Breast epithelium (tissue), 4 donors: ENCODE measurements at regions not wholly inside any gene's neighbourhood (a gene's known extent, or its start where the extent isn't known, plus 50 kb on each side); places are given as distances from the start of the nearest gene placed in this dataset.

ENCODE experiments used
- DNase-seq, 2 donors: peaks; one replicate each; pipeline ENCODE4 v3.0.0-alpha.2; 2019; ENCODE audit warnings: low spot score in 2 of 2
- H3K27ac ChIP-seq, 2 donors: fragments of 200-600 bp; sonication (generic) in 1 of 2; one replicate each; pipeline ENCODE4 v1.5.1; 2016 to 2019; ENCODE audit warnings: mild to moderate bottlenecking in 1 of 2
- H3K27me3 ChIP-seq, 2 donors: fragments of 200-600 bp; sonication (generic) in 1 of 2; one replicate each; pipeline versions ENCODE4 v1.5.1 to v1.6.0; 2017 to 2019; ENCODE audit warnings: control low read depth in 1 of 2, mild to moderate bottlenecking in 1 of 2
- H3K36me3 ChIP-seq: fragments of 200-600 bp; one replicate; pipeline ENCODE4 v1.5.1; 2019
- H3K4me1 ChIP-seq, 2 donors: fragments of 200-600 bp; sonication (generic); one replicate each; pipeline ENCODE4 v1.5.1; 2016 to 2019; ENCODE audit warnings: control low read depth in 1 of 2
- H3K4me3 ChIP-seq, 3 donors: fragments of 200-600 bp; sonication (generic); 1 replicate in 2 of 3; 2 replicates in 1 of 3; pipeline ENCODE4 v1.5.1; 2016 to 2019; ENCODE audit warnings: mild to moderate bottlenecking in 3 of 3, moderate library complexity in 2 of 3
- H3K9me3 ChIP-seq, 2 donors: fragments of 200-600 bp; sonication (generic) in 1 of 2; one replicate each; pipeline ENCODE4 v1.5.1; 2016 to 2019; ENCODE audit warnings: control low read depth in 1 of 2
- CTCF ChIP-seq, 3 donors: fragments of 450-650 bp; IDR thresholded peaks; one replicate each; pipeline ENCODE4 v1.5.1; 2016 to 2017; ENCODE audit warnings: antibody characterized with exemption in 3 of 3, mild to moderate bottlenecking in 3 of 3, moderate library complexity in 3 of 3
- POLR2A ChIP-seq: fragments of 450-650 bp; IDR thresholded peaks from one replicate; pipeline ENCODE4 v1.6.1; 2016; ENCODE audit warnings: antibody characterized with exemption, mild to moderate bottlenecking, moderate library complexity
- POLR2AphosphoS5 ChIP-seq, 3 donors: sonication (generic); formaldehyde crosslinking; IDR thresholded peaks; one replicate each; pipeline ENCODE4 v1.6.1; 2017; ENCODE audit warnings: antibody characterized with exemption in 3 of 3
- intact Hi-C: fragments of 100-400 bp; cut with DNase I; formaldehyde crosslinking; loops from one replicate; pipeline ENCODE4 v1.15.1; 2023; ENCODE audit warnings: low total_unique reads

GRCh38 chr7:126040114-126041045 lies 1110.8 kb upstream of the POT1 start:
- intact Hi-C loops, result no loop called here

GRCh38 chr7:126026421-126027088 lies 1096.9 kb upstream of the POT1 start:
- H3K4me3 ChIP-seq, result no peak overlapping the region
- DNase-seq, result no peak
- TF ChIP-seq POLR2A, result no peak
- no peak for TF ChIP-seq POLR2AphosphoS5 (IDR thresholded peaks at IDR 0.05)
- no peak for TF ChIP-seq CTCF (IDR thresholded peaks at IDR 0.05)
- no peaks in the 10 kb centered on the region for H3K27me3 ChIP-seq
- no peaks in the 10 kb centered on the region for H3K36me3 ChIP-seq
- H3K9me3 ChIP-seq, result no peaks in the 10 kb centered on the region
- intact Hi-C loops, result no loop called here
- no peaks in the 10 kb centered on the region for H3K4me1 ChIP-seq
- no peak overlapping the region for H3K27ac ChIP-seq

More at GRCh38 chr7:126040114-126041045, 1110.8 kb upstream of the POT1 start:
- no peak for TF ChIP-seq POLR2A
- TF ChIP-seq CTCF (IDR thresholded peaks at IDR 0.05), result no peak
- TF ChIP-seq POLR2AphosphoS5 (IDR thresholded peaks at IDR 0.05), result no peak
- Histone ChIP-seq H3K27me3 (no peaks in the 10 kb centered on the region), H3K36me3 (no peaks in the 10 kb centered on the region), H3K9me3 (peaks cover 0 to 4% of the 10 kb centered on the region in 2 donors), H3K4me1 (no peaks in the 10 kb centered on the region), H3K4me3 (no peak overlapping the region), H3K27ac (no peak overlapping the region)
- no peak for DNase-seq

GRCh38 chr7:126022452-126022851 lies 1092.8 kb upstream of the POT1 start:
- intact Hi-C loops, result no loop called here
- Histone ChIP-seq H3K27me3 (no peaks in the 10 kb centered on the region), H3K4me1 (no peaks in the 10 kb centered on the region), H3K9me3 (no peaks in the 10 kb centered on the region), H3K27ac (no peak overlapping the region), H3K4me3 (no peak overlapping the region), H3K36me3 (no peaks in the 10 kb centered on the region)
- DNase-seq, result no peak
- TF ChIP-seq POLR2AphosphoS5 (IDR thresholded peaks at IDR 0.05) (no peak), CTCF (IDR thresholded peaks at IDR 0.05) (no peak), POLR2A (no peak)

- Histone ChIP-seq H3K9me3 (no peaks in the 10 kb centered on the region), H3K4me1 (no peaks in the 10 kb centered on the region), H3K27me3 (no peaks in the 10 kb centered on the region), H3K4me3 (no peak overlapping the region), H3K27ac (no peak overlapping the region), H3K36me3 (no peaks in the 10 kb centered on the region)
- intact Hi-C loops, result no loop called here
- no peak for DNase-seq
- no peak for TF ChIP-seq POLR2A
- TF ChIP-seq CTCF (IDR thresholded peaks at IDR 0.05), result no peak
- TF ChIP-seq POLR2AphosphoS5 (IDR thresholded peaks at IDR 0.05), result no peak
Measured at GRCh38 chr7:126016722-126017121, 1087.1 kb upstream of the POT1 start.

GRCh38 chr7:126005064-126005463 lies 1075.4 kb upstream of the POT1 start:
- H3K4me1 ChIP-seq, result no peaks in the 10 kb centered on the region
- intact Hi-C loops, result no loop called here
- no peak for DNase-seq
- H3K36me3 ChIP-seq, result no peaks in the 10 kb centered on the region
- H3K27ac ChIP-seq, result no peak overlapping the region
- no peak overlapping the region for H3K4me3 ChIP-seq
- H3K27me3 ChIP-seq, result no peaks in the 10 kb centered on the region
- TF ChIP-seq CTCF (IDR thresholded peaks at IDR 0.05) (no peak), POLR2A (no peak), POLR2AphosphoS5 (IDR thresholded peaks at IDR 0.05) (no peak)
- H3K9me3 ChIP-seq, result no peaks in the 10 kb centered on the region
